OCI-LY7 (cell line): ENCODE measurements at regions not wholly inside any gene's neighbourhood (a gene's known extent, or its start where the extent isn't known, plus 50 kb on each side); places are given as distances from the start of the nearest gene placed in this dataset.

Experiments used
- BruUV-seq: library from RNA; stranded (reverse); fragments of 400-500 nt; replicated peaks from 2 replicates; lab custom pipeline; 2021; lab: Mats Ljungman, UMichigan
- CTCF ChIA-PET: fragments of 300-600 bp; sonication (Branson Sonifier 250); formaldehyde crosslinking; loops from one replicate; lab custom pipeline; 2022; ENCODE audit warnings: antibody characterized with exemption; ENCODE audit not compliant: unreplicated experiment; lab: Charles Lee
- POLR2A ChIA-PET: fragments of 300-600 bp; sonication (Branson Sonifier 250); formaldehyde crosslinking; loops from one replicate; lab custom pipeline; 2022; ENCODE audit warnings: antibody characterized with exemption; lab: Charles Lee
- DNase-seq: peaks from one replicate; pipeline ENCODE4 v3.0.0-alpha.2; 2015; ENCODE audit warnings: low spot score
- H2AFZ ChIP-seq: fragments of 200-600 bp; sonication (generic), shearing (Covaris generic); 2 replicates; pipeline ENCODE4 v1.6.1; 2014; ENCODE audit warnings: mild to moderate bottlenecking, antibody characterized with exemption, low read length, moderate library complexity
- H3K27ac ChIP-seq: fragments of 200-600 bp; sonication (generic); 2 replicates; pipeline ENCODE4 v1.5.1; 2014; ENCODE audit warnings: mixed run types, low read depth, mild to moderate bottlenecking, moderate library complexity, low read length, inconsistent platforms; ENCODE audit not compliant: poor library complexity, severe bottlenecking
- H3K36me3 ChIP-seq: fragments of 200-600 bp; sonication (generic); 2 replicates; pipeline ENCODE4 v1.6.1; 2014; ENCODE audit warnings: mild to moderate bottlenecking, antibody characterized with exemption, low read length, moderate library complexity, mixed read lengths; ENCODE audit not compliant: insufficient read depth
- H3K4me1 ChIP-seq: fragments of 200-600 bp; sonication (generic); 2 replicates; pipeline ENCODE4 v1.5.1; 2014; ENCODE audit warnings: mild to moderate bottlenecking, low read length; ENCODE audit not compliant: insufficient read depth, poor library complexity, severe bottlenecking
- H3K4me2 ChIP-seq: fragments of 200-600 bp; sonication (generic); 2 replicates; pipeline ENCODE4 v1.6.1; 2014; ENCODE audit warnings: mild to moderate bottlenecking, low read length
- H3K4me3 ChIP-seq: fragments of 200-600 bp; sonication (generic); 2 replicates; pipeline ENCODE4 v1.5.1; 2014; ENCODE audit warnings: mild to moderate bottlenecking, low read depth, low read length; ENCODE audit not compliant: poor library complexity, severe bottlenecking
- H3K79me2 ChIP-seq: fragments of 200-600 bp; sonication (generic); 2 replicates; pipeline ENCODE4 v1.6.1; 2016; ENCODE audit warnings: low read depth, mild to moderate bottlenecking, low read length, moderate library complexity, mixed read lengths; ENCODE audit not compliant: insufficient read depth
- H3K9me2 ChIP-seq: fragments of 200-600 bp; sonication (generic); 2 replicates; pipeline ENCODE4 v1.6.1; 2016; ENCODE audit warnings: mild to moderate bottlenecking, low read length, mixed read lengths; ENCODE audit not compliant: insufficient read depth
- H3K9me3 ChIP-seq: fragments of 200-600 bp; sonication (generic); 2 replicates; pipeline ENCODE4 v1.6.1; 2014; ENCODE audit warnings: mild to moderate bottlenecking, mixed run types, low read length, mixed read lengths
- H4K20me1 ChIP-seq: fragments of 200-600 bp; sonication (generic); 2 replicates; pipeline ENCODE4 v1.6.1; 2014; ENCODE audit warnings: mild to moderate bottlenecking, antibody characterized with exemption, low read length, moderate library complexity, mixed read lengths; ENCODE audit not compliant: insufficient read depth
- EZH2phosphoT487 ChIP-seq: fragments of 200-600 bp; sonication (generic); IDR thresholded peaks from 2 replicates; pipeline ENCODE4 v1.6.1; 2018; ENCODE audit warnings: low read depth, borderline replicate concordance, mild to moderate bottlenecking, mixed run types, antibody characterized with exemption, low read length, moderate library complexity, mixed read lengths
- intact Hi-C: fragments of 100-400 bp; cut with micrococcal nuclease; formaldehyde crosslinking; loops from one replicate; pipeline ENCODE4 v1.10.0; 2022; ENCODE audit not compliant: unreplicated experiment
- TF ChIP-seq, protein P1 (sequence below): fragments of 200-600 bp; sonication (generic); conservative IDR thresholded peaks from 2 replicates; pipeline ENCODE4 v1.5.1; 2014; ENCODE audit warnings: mild to moderate bottlenecking, antibody characterized with exemption, low read length, moderate library complexity, mixed read lengths

DNA sequence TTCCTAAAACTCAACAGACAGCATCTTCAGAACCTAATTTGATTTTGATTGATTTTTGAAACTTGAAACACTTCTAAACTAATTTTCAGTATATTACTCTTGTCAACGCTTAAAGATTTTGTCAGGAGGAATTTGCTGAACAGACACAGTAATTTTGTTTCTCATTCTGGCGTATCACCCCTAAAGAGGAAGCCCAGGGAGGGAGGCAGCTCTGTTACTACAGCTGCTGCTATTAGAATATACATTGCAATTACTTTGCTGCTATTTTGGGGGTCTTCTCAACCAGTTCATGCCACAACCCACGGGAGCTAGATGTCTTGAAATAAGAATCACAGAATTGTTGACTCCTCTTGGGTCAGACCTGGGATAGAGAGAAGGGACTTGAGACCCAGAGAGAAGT, 122.6 kb downstream of the TLR4 start:
- CTCF ChIA-PET: no interaction called here
- BruUV-seq: no TSS peak
- Histone ChIP-seq H3K79me2 (no peaks in the 10 kb centered on the region), H3K27ac (no peak overlapping the region), H4K20me1 (no peaks in the 10 kb centered on the region), H3K9me3 (no peaks in the 10 kb centered on the region), H3K4me2 (no peak overlapping the region), H3K9me2 (no peaks in the 10 kb centered on the region), H2AFZ (no peak overlapping the region), H3K4me1 (no peaks in the 10 kb centered on the region), H3K4me3 (no peak overlapping the region), H3K36me3 (no peaks in the 10 kb centered on the region)
- POLR2A ChIA-PET: no interaction called here
- intact Hi-C loops: no loop called here
- TF ChIP-seq EZH2phosphoT487: no peak
- TF ChIP-seq, protein P1, sequence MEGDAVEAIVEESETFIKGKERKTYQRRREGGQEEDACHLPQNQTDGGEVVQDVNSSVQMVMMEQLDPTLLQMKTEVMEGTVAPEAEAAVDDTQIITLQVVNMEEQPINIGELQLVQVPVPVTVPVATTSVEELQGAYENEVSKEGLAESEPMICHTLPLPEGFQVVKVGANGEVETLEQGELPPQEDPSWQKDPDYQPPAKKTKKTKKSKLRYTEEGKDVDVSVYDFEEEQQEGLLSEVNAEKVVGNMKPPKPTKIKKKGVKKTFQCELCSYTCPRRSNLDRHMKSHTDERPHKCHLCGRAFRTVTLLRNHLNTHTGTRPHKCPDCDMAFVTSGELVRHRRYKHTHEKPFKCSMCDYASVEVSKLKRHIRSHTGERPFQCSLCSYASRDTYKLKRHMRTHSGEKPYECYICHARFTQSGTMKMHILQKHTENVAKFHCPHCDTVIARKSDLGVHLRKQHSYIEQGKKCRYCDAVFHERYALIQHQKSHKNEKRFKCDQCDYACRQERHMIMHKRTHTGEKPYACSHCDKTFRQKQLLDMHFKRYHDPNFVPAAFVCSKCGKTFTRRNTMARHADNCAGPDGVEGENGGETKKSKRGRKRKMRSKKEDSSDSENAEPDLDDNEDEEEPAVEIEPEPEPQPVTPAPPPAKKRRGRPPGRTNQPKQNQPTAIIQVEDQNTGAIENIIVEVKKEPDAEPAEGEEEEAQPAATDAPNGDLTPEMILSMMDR: no peak
- DNase-seq: no peak

DNA sequence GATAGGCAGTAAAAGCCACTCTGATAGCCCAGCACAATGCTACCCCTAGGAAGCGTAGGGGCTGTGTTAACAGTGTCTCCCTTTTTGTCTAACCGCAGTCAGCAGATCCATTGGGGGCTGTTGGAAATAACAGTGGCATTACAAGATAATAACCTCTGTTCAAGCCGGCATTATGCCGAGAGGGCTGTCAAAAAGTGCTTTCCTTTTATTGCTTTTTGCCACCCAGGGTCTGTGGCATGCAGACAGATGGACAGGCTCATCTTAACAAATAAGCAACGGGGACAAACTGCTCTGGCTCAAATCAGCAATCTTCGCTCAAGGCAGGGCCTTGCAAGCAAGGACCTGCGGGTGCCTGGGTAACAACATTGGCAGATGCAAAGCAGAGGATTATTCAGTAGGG, 123.3 kb downstream of the TLR4 start:
- Histone ChIP-seq H3K36me3 (no peaks in the 10 kb centered on the region), H3K9me2 (no peaks in the 10 kb centered on the region), H4K20me1 (no peaks in the 10 kb centered on the region), H3K4me2 (no peak overlapping the region), H3K4me3 (no peak overlapping the region), H3K9me3 (no peaks in the 10 kb centered on the region), H3K27ac (no peak overlapping the region), H3K79me2 (no peaks in the 10 kb centered on the region), H2AFZ (no peak overlapping the region), H3K4me1 (no peaks in the 10 kb centered on the region)
- ChIA-PET CTCF (no interaction called here), POLR2A (no interaction called here)
- TF ChIP-seq, protein P1: no peak
- TF ChIP-seq EZH2phosphoT487: no peak
- no peak for DNase-seq
- intact Hi-C loops: no loop called here
- no TSS peak for BruUV-seq

DNA sequence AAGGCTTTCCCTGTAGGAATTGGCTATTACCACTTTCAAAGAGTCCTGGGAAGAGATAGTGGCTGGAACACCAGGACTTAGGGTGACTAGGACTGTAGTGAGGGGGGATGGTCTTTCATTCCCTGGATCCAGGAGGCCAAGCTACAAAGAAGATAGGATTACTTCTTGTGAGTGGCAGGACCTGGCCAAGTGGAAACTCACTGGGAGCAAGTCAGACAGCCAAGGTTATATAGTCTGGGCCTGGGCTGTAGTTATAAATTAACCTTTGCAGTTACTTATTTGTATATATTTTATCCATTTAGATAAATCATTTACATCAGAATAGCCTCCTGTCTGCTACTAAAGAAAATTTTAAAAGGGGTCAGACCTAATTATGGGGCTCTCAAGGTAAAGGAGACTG, 124.3 kb downstream of the TLR4 start:
- POLR2A ChIA-PET: no interaction called here
- DNase-seq: no peak
- H4K20me1 ChIP-seq: no peaks in the 10 kb centered on the region
- no peaks in the 10 kb centered on the region for H3K79me2 ChIP-seq
- no peak overlapping the region for H3K4me2 ChIP-seq
- TF ChIP-seq, protein P1: no peak
- no peak for TF ChIP-seq EZH2phosphoT487
- BruUV-seq: no TSS peak
- no peak overlapping the region for H3K27ac ChIP-seq
- intact Hi-C loops: no loop called here
- no peaks in the 10 kb centered on the region for H3K9me2 ChIP-seq
- no peaks in the 10 kb centered on the region for H3K36me3 ChIP-seq
- no peak overlapping the region for H2AFZ ChIP-seq
- no peak overlapping the region for H3K4me3 ChIP-seq
- H3K4me1 ChIP-seq: no peaks in the 10 kb centered on the region
- CTCF ChIA-PET: no interaction called here
- H3K9me3 ChIP-seq: no peaks in the 10 kb centered on the region
